Right renal cortex interstitium (tissue), 3 donors: ENCODE measurements at regions not wholly inside any gene's neighbourhood (a gene's known extent, or its start where the extent isn't known, plus 50 kb on each side); places are given as distances from the start of the nearest gene placed in this dataset.

ENCODE experiments used
- DNase-seq, 3 donors: peaks; one replicate each; pipeline ENCODE4 v3.0.0-alpha.2; 2013; ENCODE audit warnings: low read depth in 3 of 3, low spot score in 2 of 3

GRCh38 chr14:98853063-98853729, 418.8 kb downstream of the BCL11B start:
- DNase-seq, result no peak

DNA sequence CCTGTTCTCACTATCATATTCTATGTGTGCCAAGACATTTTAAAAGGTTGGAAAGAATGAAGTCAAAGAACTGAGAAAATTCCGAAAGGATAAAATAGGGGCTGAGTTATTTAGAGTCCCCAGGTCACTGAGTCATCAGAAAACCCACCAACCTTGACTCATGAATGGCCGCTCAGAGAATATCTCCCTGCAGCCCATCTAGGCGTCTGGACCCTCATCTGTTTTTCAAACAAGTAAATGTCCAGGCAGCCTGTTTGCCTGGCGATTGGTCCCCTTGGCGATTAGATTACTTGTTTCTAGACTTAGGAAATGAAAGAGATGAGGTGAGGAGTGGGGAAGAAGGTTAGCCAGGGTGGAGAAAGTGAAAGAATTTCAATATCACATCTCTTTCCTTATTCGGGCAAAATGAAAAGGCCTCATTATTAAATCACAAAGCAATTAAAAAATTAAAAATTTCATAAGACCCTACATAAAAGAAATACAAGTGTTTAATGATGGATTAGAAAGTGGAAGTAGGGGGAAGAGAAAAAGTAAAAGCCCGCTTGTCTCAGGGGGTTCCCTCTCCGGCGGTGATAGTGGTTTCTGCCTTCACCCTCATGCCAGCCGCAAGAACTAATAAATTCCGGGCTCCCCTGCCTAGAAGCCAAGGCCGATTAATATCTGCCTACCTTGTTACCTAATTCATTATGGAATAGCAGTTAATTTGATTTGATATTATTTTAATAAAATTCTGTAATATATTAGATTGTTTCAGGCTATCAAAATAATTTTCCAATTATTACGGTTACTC, 415.9 kb downstream of the BCL11B start:
- DNase-seq, result no peak

DNA sequence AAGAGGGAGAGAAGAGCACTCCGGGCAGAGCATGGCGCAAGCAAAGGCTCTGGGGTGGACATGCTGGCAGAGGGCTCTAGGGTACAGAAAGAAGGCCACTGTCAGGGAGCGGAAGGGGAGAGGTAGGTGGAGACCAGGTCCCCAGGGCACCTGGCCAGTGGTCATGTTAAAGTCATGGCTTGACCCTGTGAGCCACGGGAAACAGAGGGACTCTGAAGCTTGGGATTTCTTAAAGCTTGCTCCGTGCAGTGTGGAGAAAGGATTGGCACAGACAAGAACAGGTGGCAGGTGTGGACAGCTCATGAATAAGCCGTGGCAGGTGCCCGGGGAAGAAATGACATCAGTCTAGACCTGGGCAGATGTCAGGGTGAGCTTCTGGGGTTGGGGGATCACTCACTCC, 413.8 kb downstream of the BCL11B start:
- DNase-seq, result no peak

GRCh38 chr14:98858561-98858960, 413.4 kb downstream of the BCL11B start:
- DNase-seq, result no peak

- no peak for DNase-seq
Observed at GRCh38 chr14:98859301-98859700, 412.7 kb downstream of the BCL11B start.

DNA sequence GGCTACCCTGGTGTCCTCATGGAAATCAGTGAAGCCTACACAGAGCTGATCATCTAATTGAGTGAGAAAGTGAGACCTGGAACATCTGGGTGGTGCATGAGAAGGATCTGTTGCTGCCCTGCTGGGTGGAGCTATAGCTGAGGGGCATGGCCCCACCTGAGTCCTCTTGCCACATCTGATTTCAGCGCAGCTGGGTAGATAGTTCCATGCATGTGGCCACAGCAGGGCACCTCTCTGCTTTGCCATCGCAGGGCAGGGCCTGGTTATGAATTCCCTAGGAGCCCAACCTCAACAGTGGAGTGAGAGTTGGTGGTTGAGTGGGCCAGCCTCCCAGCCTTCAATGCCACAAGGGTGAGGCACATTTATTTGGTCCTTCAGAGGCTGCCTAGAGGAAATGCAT, 407.8 kb downstream of the BCL11B start:
- DNase-seq, result no peak

DNA sequence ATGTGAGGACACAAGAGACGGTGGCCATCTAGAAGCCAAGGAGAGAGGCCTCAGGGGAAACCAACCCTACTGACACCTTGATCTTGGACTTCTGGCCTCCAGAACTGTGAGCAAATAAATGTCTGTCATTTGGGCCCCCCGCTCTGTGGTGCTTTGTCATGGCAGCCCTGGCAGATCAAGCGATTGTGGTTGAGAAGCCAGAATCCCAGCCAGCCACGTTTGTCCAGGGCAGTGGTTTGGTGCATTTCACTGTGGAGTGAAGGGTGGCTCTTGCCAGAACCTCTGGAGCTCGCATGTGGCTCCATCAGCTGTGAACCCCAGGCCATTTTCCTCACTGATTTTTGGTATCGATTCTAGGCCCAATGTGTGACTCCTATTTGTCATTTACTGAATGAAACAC, 404.9 kb downstream of the BCL11B start:
- DNase-seq, result no peak

- no peak for DNase-seq
Observed at GRCh38 chr14:98867726-98868125, 404.3 kb downstream of the BCL11B start.

GRCh38 chr14:98868866-98869265, 403.1 kb downstream of the BCL11B start:
- DNase-seq, result no peak

DNA sequence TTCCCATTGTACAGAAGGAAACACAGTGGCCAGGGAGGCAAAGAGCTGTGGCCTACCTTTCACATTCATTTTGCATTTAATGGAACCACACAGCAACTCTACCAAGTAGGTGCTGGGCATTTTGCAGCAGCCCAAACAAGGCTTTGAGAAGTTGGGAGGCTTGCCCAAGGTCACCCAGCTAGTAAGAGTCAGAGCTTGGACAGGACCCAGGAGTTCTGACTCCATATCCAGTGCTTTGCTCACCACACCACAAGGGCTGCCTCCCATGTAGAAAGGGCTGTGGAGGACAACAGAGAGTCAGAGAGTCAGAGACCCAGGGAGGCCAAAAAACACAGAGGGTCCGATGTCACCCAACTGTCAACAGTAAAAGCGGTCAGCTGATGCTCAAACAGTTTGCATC, 400.2 kb downstream of the BCL11B start:
- DNase-seq, result no peak

DNA sequence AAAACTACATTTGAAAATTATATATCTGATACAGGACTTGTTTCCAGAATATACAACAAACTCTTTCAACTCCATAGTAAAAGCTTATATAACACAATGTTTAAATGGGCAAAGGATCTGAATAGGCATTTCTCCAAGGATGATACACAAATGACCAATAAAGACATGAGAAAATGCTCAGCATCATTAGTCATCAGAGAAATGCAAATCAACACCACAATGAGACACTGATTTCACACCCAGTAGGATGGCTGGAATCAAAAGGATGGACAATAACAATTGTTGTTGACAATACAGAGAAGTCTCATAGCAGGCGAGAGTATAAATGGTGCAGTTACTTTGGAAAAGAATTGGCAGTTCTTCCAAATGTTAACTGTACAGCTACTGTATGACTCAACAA, 394.9 kb downstream of the BCL11B start:
- no peak for DNase-seq

- DNase-seq, result no peak
Observed at GRCh38 chr14:98878282-98878681, 393.7 kb downstream of the BCL11B start.

DNA sequence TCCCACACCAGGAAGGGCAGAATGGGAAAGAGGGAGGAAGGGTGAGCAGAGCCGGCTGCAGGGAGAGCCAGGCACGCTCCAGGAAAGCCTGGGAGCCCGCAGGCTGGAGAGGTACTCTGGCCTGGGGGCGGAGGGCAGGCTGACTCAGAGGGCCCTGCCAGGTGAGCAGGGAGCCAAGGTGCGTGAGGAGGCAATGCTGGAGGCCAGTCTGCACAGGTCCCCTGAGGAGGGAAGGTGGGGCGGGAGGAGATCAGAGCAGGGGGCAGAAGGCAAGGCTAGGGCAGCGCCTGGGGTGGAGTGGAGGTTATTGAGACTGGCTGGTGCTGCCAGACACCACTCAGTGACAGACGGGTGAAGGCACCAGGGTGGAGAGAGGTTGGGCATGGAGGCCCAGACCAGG, 385.0 kb downstream of the BCL11B start:
- DNase-seq, result no peak

- no peak for DNase-seq
Observed at GRCh38 chr14:98888281-98888680, 383.7 kb downstream of the BCL11B start.

DNA sequence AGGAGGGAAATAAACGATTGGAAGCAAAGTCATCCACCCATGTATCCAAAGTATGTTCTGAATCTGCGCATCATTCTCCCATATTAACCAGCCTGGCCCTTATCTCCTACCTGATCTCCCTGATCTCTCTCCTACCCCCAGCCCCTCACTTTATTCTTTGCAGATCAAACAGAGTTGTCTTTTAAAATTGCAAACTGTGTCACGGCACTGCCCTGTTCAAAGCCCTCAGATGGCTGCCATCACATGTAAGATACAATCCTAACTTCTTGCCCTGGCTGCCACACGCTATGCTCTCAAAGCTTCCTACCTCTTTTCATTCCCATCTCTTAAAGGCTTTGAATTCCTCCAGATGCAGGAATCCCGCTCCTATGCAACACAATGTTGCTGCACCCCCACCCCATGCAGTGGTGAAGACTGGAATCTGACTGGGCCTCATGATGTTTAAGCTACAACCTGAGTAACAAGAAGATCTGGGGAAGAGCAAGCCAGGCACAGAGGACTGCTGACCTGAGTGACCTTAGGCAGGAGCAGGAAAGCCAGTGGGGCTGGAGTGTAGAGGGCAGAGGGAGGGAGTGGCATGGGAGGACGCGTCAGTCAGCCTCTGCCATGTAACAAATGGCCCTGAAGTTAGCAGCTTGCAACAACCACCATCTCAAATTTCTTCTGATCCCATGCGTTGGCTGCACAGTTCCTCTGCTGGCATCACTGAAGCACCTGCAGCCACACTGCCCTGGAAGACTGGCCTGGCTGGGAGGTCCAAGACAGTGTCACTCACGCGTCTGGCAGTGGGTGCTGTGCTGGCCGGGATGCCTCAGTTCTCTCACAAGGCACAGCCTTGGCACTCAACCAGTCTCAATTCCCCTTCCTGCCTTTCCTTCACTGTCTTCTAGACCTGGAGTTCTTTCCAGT, 382.8 kb downstream of the BCL11B start:
- no peak for DNase-seq

DNA sequence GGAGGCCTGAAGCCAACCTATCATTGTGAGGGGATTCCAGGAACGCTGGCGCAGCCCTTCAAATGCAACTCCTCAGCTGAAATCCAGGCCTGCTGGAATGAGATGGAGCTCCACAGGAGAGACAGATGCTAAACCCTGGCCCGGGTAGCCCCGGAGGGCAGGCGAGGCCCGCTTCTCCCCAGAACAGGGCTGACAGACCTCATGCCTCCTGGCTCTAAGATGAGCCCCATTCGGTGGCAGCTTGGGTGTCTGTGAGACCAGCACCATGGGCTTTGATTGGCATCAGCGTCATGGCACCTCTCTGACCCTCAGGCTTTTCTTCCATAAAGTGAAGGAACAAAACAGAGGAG, 382.2 kb downstream of the BCL11B start:
- DNase-seq, result no peak

DNA sequence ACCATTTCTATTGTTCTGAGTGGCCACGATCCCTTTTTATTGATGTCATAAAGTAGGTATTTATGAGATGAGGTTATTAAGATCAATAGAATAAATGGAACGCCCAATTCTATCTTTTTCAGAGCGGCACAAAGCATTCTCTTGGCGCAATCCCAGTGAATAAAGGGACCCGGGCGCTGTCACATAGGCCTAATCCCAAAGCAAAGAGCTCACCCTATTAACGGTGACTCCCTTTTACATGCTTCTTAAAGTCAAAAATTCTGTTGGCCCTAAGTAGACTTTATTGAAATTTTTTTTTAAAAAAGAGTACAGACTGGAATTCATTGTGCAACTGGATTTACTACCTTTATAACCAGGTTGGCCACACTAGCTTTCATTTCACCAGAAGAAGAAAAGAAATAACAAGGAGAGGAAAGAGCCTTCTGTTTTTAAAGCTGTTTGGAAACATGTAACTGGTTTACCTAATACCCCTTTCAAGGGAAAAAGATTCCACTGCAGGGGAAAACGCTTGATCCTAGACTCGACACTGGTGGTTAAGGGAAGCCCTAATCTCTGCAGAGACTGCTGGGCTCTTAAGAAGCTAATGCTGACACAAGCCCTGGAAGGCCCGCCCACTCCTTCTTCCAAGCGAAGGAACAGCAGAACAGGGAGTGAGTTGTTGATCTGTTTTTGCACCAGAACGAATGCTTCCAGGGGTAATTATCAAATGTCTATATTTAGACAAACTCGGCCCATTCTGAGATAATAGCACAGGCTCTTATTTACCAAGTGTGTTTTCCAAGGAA, 381.2 kb downstream of the BCL11B start:
- DNase-seq, result no peak

GRCh38 chr14:98893675-98894074, 378.3 kb downstream of the BCL11B start:
- no peak for DNase-seq

- DNase-seq, result no peak
Observed at GRCh38 chr14:98894600-98894999, 377.4 kb downstream of the BCL11B start.

DNA sequence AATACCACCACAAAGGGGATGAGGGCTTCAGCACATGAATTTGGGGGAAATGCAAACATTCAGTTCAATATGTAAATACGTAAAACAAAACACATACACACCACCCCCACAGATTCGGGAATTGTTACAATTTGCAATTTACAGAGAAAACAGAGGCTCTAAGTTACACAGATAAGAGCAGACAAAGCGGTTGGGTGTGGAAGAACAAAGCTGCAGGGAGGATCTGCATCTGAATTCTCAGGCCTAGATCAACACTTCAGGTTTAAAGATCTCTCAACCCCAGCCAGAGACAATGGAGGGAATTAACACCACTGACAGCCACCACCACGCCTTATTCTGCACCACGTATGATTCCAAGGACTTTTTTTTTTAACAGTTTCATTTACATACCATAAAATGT, 375.5 kb downstream of the BCL11B start:
- DNase-seq, result no peak
